ENCODE measurements at regions not wholly inside any gene's neighbourhood (a gene's known extent, or its start where the extent isn't known, plus 50 kb on each side); places are given as distances from the start of the nearest gene placed in this dataset.

GRCh38 chr13:107545946-107546502 lies 669.3 kb downstream of the LIG4 start:
- H3K9me2 ChIP-seq (ENCODE audit: insufficient read depth, low read length): no peaks in the 10 kb centered on the region
- no peaks in the 10 kb centered on the region for H4K20me1 ChIP-seq (ENCODE audit: insufficient read depth)
- no peak overlapping the region for H3K9ac ChIP-seq (ENCODE audit: low read length)
- no peak overlapping the region for H3K4me3 ChIP-seq (ENCODE audit: low read length)
- H3K36me3 ChIP-seq (ENCODE audit: insufficient read depth, low read length): no peaks in the 10 kb centered on the region
- no peaks in the 10 kb centered on the region for H3K79me2 ChIP-seq (replicated peaks; ENCODE audit: insufficient read depth, low read length)
- H3F3A ChIP-seq (ENCODE audit: insufficient read depth, low read length, poor library complexity, severe bottlenecking): no peaks in the 10 kb centered on the region
- H2AFZ ChIP-seq (ENCODE audit: low read depth, low read length): no peak overlapping the region
- no peak for TF ChIP-seq POLR2AphosphoS5 (IDR thresholded peaks at IDR 0.05)
- TF ChIP-seq MXI1 (conservative IDR thresholded peaks at IDR 0.05; ENCODE audit: poor library complexity, severe bottlenecking): no peak
- no peak for TF ChIP-seq TAF1 (IDR thresholded peaks at IDR 0.05; ENCODE audit: low read depth)
- TF ChIP-seq SMC3 (conservative IDR thresholded peaks at IDR 0.05; ENCODE audit: poor library complexity): no peak
- TF ChIP-seq CTCF (IDR thresholded peaks at IDR 0.05; ENCODE audit: poor library complexity, severe bottlenecking): no peak
- TF ChIP-seq EZH2 (IDR thresholded peaks at IDR 0.05; ENCODE audit: borderline replicate concordance, insufficient read depth, low read length, poor library complexity, severe bottlenecking): no peak
- TF ChIP-seq EP300 (conservative IDR thresholded peaks at IDR 0.05; ENCODE audit: poor library complexity, severe bottlenecking): no peak
- no peak for TF ChIP-seq RAD21 (conservative IDR thresholded peaks at IDR 0.05)
- no peak overlapping the region for H3K4me2 ChIP-seq (ENCODE audit: low read length)
- no peak overlapping the region for H3K27ac ChIP-seq (ENCODE audit: low read length)
- H3K27me3 ChIP-seq (ENCODE audit: insufficient read depth, low read depth, low read length): no peaks in the 10 kb centered on the region
- no peaks in the 10 kb centered on the region for H3K9me3 ChIP-seq (ENCODE audit: low read length)

- no peak overlapping the region for H3K27ac ChIP-seq (ENCODE audit: low read length)
Measured at GRCh38 chr13:107534548-107534947, 680.8 kb downstream of the LIG4 start.

More at GRCh38 chr13:107534548-107534947, 680.8 kb downstream of the LIG4 start:
- no peak overlapping the region for H3K9ac ChIP-seq (ENCODE audit: low read length)
- no peak overlapping the region for H3K4me3 ChIP-seq (ENCODE audit: low read length)
- no peaks in the 10 kb centered on the region for H3K79me2 ChIP-seq (replicated peaks; ENCODE audit: insufficient read depth, low read length)
- H3F3A ChIP-seq (ENCODE audit: insufficient read depth, low read length, poor library complexity, severe bottlenecking): no peaks in the 10 kb centered on the region
- H3K9me2 ChIP-seq (ENCODE audit: insufficient read depth, low read length): no peaks in the 10 kb centered on the region
- H3K4me2 ChIP-seq (ENCODE audit: low read length): no peak overlapping the region
- no peaks in the 10 kb centered on the region for H3K36me3 ChIP-seq (ENCODE audit: insufficient read depth, low read length)
- H2AFZ ChIP-seq (ENCODE audit: low read depth, low read length): no peak overlapping the region
- H3K27me3 ChIP-seq (ENCODE audit: insufficient read depth, low read depth, low read length): no peaks in the 10 kb centered on the region
- H3K9me3 ChIP-seq (ENCODE audit: low read length): no peaks in the 10 kb centered on the region
- H4K20me1 ChIP-seq (ENCODE audit: insufficient read depth): no peaks in the 10 kb centered on the region
- TF ChIP-seq SMC3 (conservative IDR thresholded peaks at IDR 0.05; ENCODE audit: poor library complexity): no peak
- no peak for TF ChIP-seq MXI1 (conservative IDR thresholded peaks at IDR 0.05; ENCODE audit: poor library complexity, severe bottlenecking)
- TF ChIP-seq POLR2AphosphoS5 (IDR thresholded peaks at IDR 0.05): no peak
- TF ChIP-seq EZH2 (IDR thresholded peaks at IDR 0.05; ENCODE audit: borderline replicate concordance, insufficient read depth, low read length, poor library complexity, severe bottlenecking): no peak
- TF ChIP-seq TAF1 (IDR thresholded peaks at IDR 0.05; ENCODE audit: low read depth): no peak
- no peak for TF ChIP-seq CTCF (IDR thresholded peaks at IDR 0.05; ENCODE audit: poor library complexity, severe bottlenecking)
- TF ChIP-seq RAD21 (conservative IDR thresholded peaks at IDR 0.05): no peak
- no peak for TF ChIP-seq REST (IDR thresholded peaks at IDR 0.05; ENCODE audit: borderline replicate concordance)
- TF ChIP-seq EP300 (conservative IDR thresholded peaks at IDR 0.05; ENCODE audit: poor library complexity, severe bottlenecking): no peak

Measured in neural cell (in vitro differentiated cells).